OCI-LY1 (cell line): ENCODE measurements at regions not wholly inside any gene's neighbourhood (a gene's known extent, or its start where the extent isn't known, plus 50 kb on each side); places are given as distances from the start of the nearest gene placed in this dataset.

Experiments used
- H2AFZ ChIP-seq: fragments of 200-600 bp; sonication (generic), shearing (Covaris generic); 2 replicates; pipeline ENCODE4 v1.6.0; 2014; ENCODE audit warnings: antibody characterized with exemption, mild to moderate bottlenecking, low read length
- H3F3A ChIP-seq: fragments of 200-600 bp; sonication (generic), shearing (Covaris generic); 2 replicates; pipeline ENCODE4 v1.6.0; 2014; ENCODE audit warnings: mild to moderate bottlenecking, antibody characterized with exemption, low read length, moderate library complexity; ENCODE audit not compliant: insufficient read depth
- H3K27ac ChIP-seq: fragments of 200-600 bp; sonication (generic); 2 replicates; pipeline ENCODE4 v1.5.1; 2014; ENCODE audit warnings: low read length, mixed run types, mild to moderate bottlenecking, low read depth; ENCODE audit not compliant: poor library complexity, severe bottlenecking
- H3K27me3 ChIP-seq: fragments of 200-600 bp; sonication (generic); 2 replicates; pipeline ENCODE4 v1.6.0; 2014; ENCODE audit warnings: antibody characterized with exemption, mild to moderate bottlenecking, low read length, moderate library complexity; ENCODE audit not compliant: insufficient read depth
- H3K36me3 ChIP-seq: fragments of 200-600 bp; sonication (generic); 2 replicates; pipeline ENCODE4 v1.6.1; 2014; ENCODE audit warnings: mild to moderate bottlenecking, antibody characterized with exemption, low read length, moderate library complexity, mixed read lengths; ENCODE audit not compliant: insufficient read depth
- H3K4me1 ChIP-seq: fragments of 200-600 bp; sonication (generic); 2 replicates; pipeline ENCODE4 v1.5.1; 2014; ENCODE audit warnings: mild to moderate bottlenecking, low read length, moderate library complexity; ENCODE audit not compliant: insufficient read depth, severe bottlenecking
- H3K4me2 ChIP-seq: fragments of 200-600 bp; sonication (generic), shearing (Covaris generic); 2 replicates; pipeline ENCODE4 v1.6.1; 2014; ENCODE audit warnings: low read length
- H3K4me3 ChIP-seq: fragments of 200-600 bp; sonication (generic); 2 replicates; pipeline ENCODE4 v1.5.1; 2014; ENCODE audit warnings: low read length, low read depth, mild to moderate bottlenecking, mixed read lengths; ENCODE audit not compliant: poor library complexity, severe bottlenecking
- H3K79me2 ChIP-seq: fragments of 200-600 bp; shearing (Covaris generic); 2 replicates; pipeline ENCODE4 v1.6.1; 2016; ENCODE audit warnings: mixed run types, low read length, mixed read lengths; ENCODE audit not compliant: insufficient read depth
- H3K9ac ChIP-seq: fragments of 200-600 bp; sonication (generic), shearing (Covaris generic); 2 replicates; pipeline ENCODE4 v1.6.1; 2014; ENCODE audit warnings: mild to moderate bottlenecking, low read length, mixed read lengths
- H3K9me2 ChIP-seq: fragments of 200-600 bp; sonication (generic), shearing (Covaris generic); 2 replicates; pipeline ENCODE4 v1.6.1; 2014; ENCODE audit warnings: low read depth, mild to moderate bottlenecking, low read length, mixed read lengths
- H3K9me3 ChIP-seq: fragments of 200-600 bp; shearing (Covaris generic); 2 replicates; pipeline ENCODE4 v1.6.1; 2014; ENCODE audit warnings: low read length, mixed read lengths
- H4K20me1 ChIP-seq: fragments of 200-600 bp; sonication (generic), shearing (Covaris generic); 2 replicates; pipeline ENCODE4 v1.6.0; 2016; ENCODE audit warnings: mild to moderate bottlenecking, low read length; ENCODE audit not compliant: insufficient read depth
- CTCF ChIP-seq: fragments of 200-600 bp; sonication (generic), shearing (Covaris generic); IDR thresholded peaks from 2 replicates; pipeline ENCODE4 v1.5.1; 2017; ENCODE audit warnings: mild to moderate bottlenecking, antibody characterized with exemption, low read length, moderate library complexity, mixed read lengths
- EZH2 ChIP-seq: fragments of 200-600 bp; sonication (generic), shearing (Covaris generic); IDR thresholded peaks from 2 replicates; pipeline ENCODE4 v1.8.0; 2017; ENCODE audit warnings: borderline replicate concordance, mixed run types, mild to moderate bottlenecking, antibody characterized with exemption, low read length, moderate library complexity, mixed read lengths

- H3K79me2 ChIP-seq, result no peaks in the 10 kb centered on the region
- H3K4me3 ChIP-seq, result no peak overlapping the region
- no peaks in the 10 kb centered on the region for H3F3A ChIP-seq
- no peaks in the 10 kb centered on the region for H3K36me3 ChIP-seq
- H3K4me2 ChIP-seq, result no peak overlapping the region
- H3K4me1 ChIP-seq, result no peaks in the 10 kb centered on the region
- H3K9me3 ChIP-seq, result no peaks in the 10 kb centered on the region
- TF ChIP-seq EZH2 (no peak), CTCF (no peak)
- no peak overlapping the region for H3K9ac ChIP-seq
- H3K27ac ChIP-seq, result no peak overlapping the region
- H2AFZ ChIP-seq, result no peak overlapping the region
- H3K9me2 ChIP-seq, result no peaks in the 10 kb centered on the region
- no peaks in the 10 kb centered on the region for H4K20me1 ChIP-seq
- no peaks in the 10 kb centered on the region for H3K27me3 ChIP-seq
These were observed 191.5 kb downstream of the SLC7A11 start for GRCh38 chr4:138050601-138051000.

- Histone ChIP-seq H3K9ac (no peak overlapping the region), H3K36me3 (no peaks in the 10 kb centered on the region), H3K79me2 (no peaks in the 10 kb centered on the region), H3K4me1 (no peaks in the 10 kb centered on the region), H2AFZ (no peak overlapping the region), H3K9me3 (no peaks in the 10 kb centered on the region), H3K27me3 (no peaks in the 10 kb centered on the region), H3K9me2 (no peaks in the 10 kb centered on the region), H3K4me3 (no peak overlapping the region), H3K4me2 (no peak overlapping the region), H4K20me1 (no peaks in the 10 kb centered on the region), H3K27ac (no peak overlapping the region), H3F3A (no peaks in the 10 kb centered on the region)
- no peak for TF ChIP-seq EZH2
- no peak for TF ChIP-seq CTCF
These were observed 192.8 kb downstream of the SLC7A11 start for GRCh38 chr4:138049355-138049754.

- no peak overlapping the region for H3K27ac ChIP-seq
- no peaks in the 10 kb centered on the region for H4K20me1 ChIP-seq
- H3K9ac ChIP-seq, result no peak overlapping the region
- no peaks in the 10 kb centered on the region for H3K27me3 ChIP-seq
- H3K4me1 ChIP-seq, result no peaks in the 10 kb centered on the region
- no peaks in the 10 kb centered on the region for H3K9me3 ChIP-seq
- no peaks in the 10 kb centered on the region for H3K36me3 ChIP-seq
- H3K9me2 ChIP-seq, result no peaks in the 10 kb centered on the region
- no peak overlapping the region for H3K4me2 ChIP-seq
- H3F3A ChIP-seq, result no peaks in the 10 kb centered on the region
- TF ChIP-seq CTCF, result no peak
- TF ChIP-seq EZH2, result no peak
- no peaks in the 10 kb centered on the region for H3K79me2 ChIP-seq
- no peak overlapping the region for H3K4me3 ChIP-seq
- H2AFZ ChIP-seq, result no peak overlapping the region
These were observed 194.9 kb downstream of the SLC7A11 start for GRCh38 chr4:138047290-138047689.
